K562 (cell line): ENCODE measurements at regions not wholly inside any gene's neighbourhood (a gene's known extent, or its start where the extent isn't known, plus 50 kb on each side); places are given as distances from the start of the nearest gene placed in this dataset.

ENCODE experiments used
- BACH1 ChIP-seq: fragments of 200-800 bp; sonication (Bioruptor generic); IDR thresholded peaks from 2 replicates; pipeline ENCODE4 v1.6.1; 2016; ENCODE audit warnings: missing genetic modification characterization, missing compliant biosample characterization
- CHCHD3 ChIP-seq: fragments of 250-450 bp; sonication (Bioruptor Pico); IDR thresholded peaks from 2 replicates; pipeline ENCODE4 v2.1.2; 2022; ENCODE audit warnings: mild to moderate bottlenecking
- GTF2E2 ChIP-seq: fragments of 200-800 bp; sonication (Bioruptor generic); IDR thresholded peaks from 2 replicates; pipeline ENCODE4 v1.6.1; 2016; ENCODE audit warnings: missing genetic modification characterization, missing compliant biosample characterization
- HMBOX1 ChIP-seq: sonication (generic); IDR thresholded peaks from 2 replicates; pipeline ENCODE4 v1.6.1; 2016
- JUNB ChIP-seq: fragments of 450-650 bp; formaldehyde crosslinking; conservative IDR thresholded peaks from 2 replicates; pipeline ENCODE4 v1.4.0; 2020; ENCODE audit warnings: mild to moderate bottlenecking
- MAFG ChIP-seq: fragments of 450-650 bp; conservative IDR thresholded peaks from 2 replicates; pipeline ENCODE4 v1.6.1; 2016; ENCODE audit warnings: missing genetic modification characterization, missing compliant biosample characterization
- MECOM ChIP-seq: fragments of 250-450 bp; sonication (Bioruptor Pico); IDR thresholded peaks from 2 replicates; pipeline ENCODE4 v1.8.0; 2022; ENCODE audit warnings: inconsistent platforms
- MEF2D ChIP-seq: conservative IDR thresholded peaks from 2 replicates; pipeline ENCODE4 v1.6.1; 2016; ENCODE audit warnings: low read depth, missing genetic modification characterization, missing compliant biosample characterization
- PBX2 ChIP-seq, 2 experiments: IDR thresholded peaks in 1 of 2; conservative IDR thresholded peaks in 1 of 2; 2 replicates each; pipeline ENCODE4 v1.6.1; 2016; ENCODE audit warnings: low read depth in 2 of 2, mild to moderate bottlenecking in 1 of 2, missing compliant biosample characterization in 1 of 2, missing genetic modification characterization in 1 of 2, moderate library complexity in 1 of 2
- PPARD ChIP-seq: fragments of 250-450 bp; sonication (Bioruptor Pico); IDR thresholded peaks from 2 replicates; pipeline ENCODE4 v1.8.0; 2022; ENCODE audit warnings: inconsistent platforms, mild to moderate bottlenecking, moderate library complexity
- SNAPC5 ChIP-seq: fragments of 250-450 bp; sonication (Bioruptor Pico); IDR thresholded peaks from 2 replicates; pipeline ENCODE4 v1.8.0; 2021; ENCODE audit warnings: moderate library complexity, mild to moderate bottlenecking, inconsistent platforms
- TRIM24 ChIP-seq, 2 experiments: fragments of 450-650 bp; IDR thresholded peaks; 2 replicates each; pipeline ENCODE4 v1.6.1; 2016
- ZBTB8A ChIP-seq: fragments of 450-650 bp; IDR thresholded peaks from 2 replicates; pipeline ENCODE4 v1.6.1; 2018; ENCODE audit warnings: mild to moderate bottlenecking, moderate library complexity; ENCODE audit not compliant: partially characterized antibody
- ZC3H4 ChIP-seq: sonication (generic); formaldehyde crosslinking; IDR thresholded peaks from 2 replicates; pipeline ENCODE4 v1.9.0; 2021; ENCODE audit warnings: missing genetic modification reagents, borderline replicate concordance
- ZFP30 ChIP-seq: fragments of 250-450 bp; sonication (Bioruptor Pico); IDR thresholded peaks from 2 replicates; pipeline ENCODE4 v1.8.0; 2022; ENCODE audit warnings: moderate library complexity, mild to moderate bottlenecking, inconsistent platforms, borderline replicate concordance
- ZNF197 ChIP-seq: fragments of 200-800 bp; sonication (Bioruptor generic); IDR thresholded peaks from 2 replicates; pipeline ENCODE4 v1.6.1; 2016; ENCODE audit warnings: low read depth, missing genetic modification characterization, missing compliant biosample characterization
- ZNF740 ChIP-seq, 3 experiments: fragments of 200-800 bp in 1 of 3; sonication (Bioruptor generic) in 1 of 3; sonication (generic) in 1 of 3; formaldehyde crosslinking in 1 of 3; IDR thresholded peaks; 2 replicates each; pipeline versions ENCODE4 v1.6.1 to v1.8.0; 2016 to 2022; ENCODE audit warnings: mild to moderate bottlenecking in 2 of 3, missing compliant biosample characterization in 2 of 3, missing genetic modification characterization in 2 of 3, missing genetic modification reagents in 1 of 3
- TF ChIP-seq, protein P1 (sequence below), 2 experiments: fragments of 450-650 bp; conservative IDR thresholded peaks; 2 replicates each; pipeline ENCODE4 v1.6.1; 2017; ENCODE audit warnings: mild to moderate bottlenecking in 2 of 2, moderate library complexity in 2 of 2
- TF ChIP-seq, protein P2 (sequence below): fragments of 450-650 bp; IDR thresholded peaks from 2 replicates; pipeline ENCODE4 v1.6.1; 2016; ENCODE audit warnings: missing biosample characterization, missing genetic modification characterization
- TF ChIP-seq, protein P3 (sequence below), 2 experiments: fragments of 450-650 bp in 1 of 2; sonication (generic) in 1 of 2; formaldehyde crosslinking; conservative IDR thresholded peaks; 2 replicates each; pipeline versions ENCODE4 v1.4.0 to v1.8.1; 2020 to 2022; ENCODE audit warnings: mild to moderate bottlenecking in 1 of 2, missing genetic modification reagents in 1 of 2

GRCh38 chr11:92083123-92083522 is 141.5 kb upstream of the FAT3 start (continued):
- TF ChIP-seq ZFP30 (CRISPR knock-in tag) (no peak), JUNB (no peak), ZC3H4 (CRISPR knock-in tag) (no peak), ZBTB8A (no peak), BACH1 (tag) (no peak), MECOM (peak; percentile 68; the same call in 1 of the 2 replicates), TRIM24 (IDR thresholded peaks at IDR 0.05) (peak in 1 of 2 experiments; percentile 7; a peak in 1 of 4 replicates), ZNF197 (CRISPR knock-in tag) (no peak), HMBOX1 (peak; percentile 59), MEF2D (no peak), MAFG (tag) (peak; percentile 21), PPARD (CRISPR knock-in tag) (no peak), SNAPC5 (CRISPR knock-in tag) (no peak), PBX2 (CRISPR knock-in tag; IDR thresholded peaks at IDR 0.05; ENCODE audit: low read depth) (no peak), PBX2 (tag; conservative IDR thresholded peaks at IDR 0.05; ENCODE audit: low read depth) (peak; percentile 89), CHCHD3 (CRISPR knock-in tag) (no peak), GTF2E2 (tag) (no peak), ZNF740 (CRISPR knock-in tag; IDR thresholded peaks at IDR 0.05) (no peak), ZNF740 (tag; IDR thresholded peaks at IDR 0.05) (no peak)
- TF ChIP-seq, protein P1, sequence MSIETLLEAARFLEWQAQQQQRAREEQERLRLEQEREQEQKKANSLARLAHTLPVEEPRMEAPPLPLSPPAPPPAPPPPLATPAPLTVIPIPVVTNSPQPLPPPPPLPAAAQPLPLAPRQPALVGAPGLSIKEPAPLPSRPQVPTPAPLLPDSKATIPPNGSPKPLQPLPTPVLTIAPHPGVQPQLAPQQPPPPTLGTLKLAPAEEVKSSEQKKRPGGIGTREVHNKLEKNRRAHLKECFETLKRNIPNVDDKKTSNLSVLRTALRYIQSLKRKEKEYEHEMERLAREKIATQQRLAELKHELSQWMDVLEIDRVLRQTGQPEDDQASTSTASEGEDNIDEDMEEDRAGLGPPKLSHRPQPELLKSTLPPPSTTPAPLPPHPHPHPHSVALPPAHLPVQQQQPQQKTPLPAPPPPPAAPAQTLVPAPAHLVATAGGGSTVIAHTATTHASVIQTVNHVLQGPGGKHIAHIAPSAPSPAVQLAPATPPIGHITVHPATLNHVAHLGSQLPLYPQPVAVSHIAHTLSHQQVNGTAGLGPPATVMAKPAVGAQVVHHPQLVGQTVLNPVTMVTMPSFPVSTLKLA (conservative IDR thresholded peaks at IDR 0.05): no peak
- TF ChIP-seq, protein P2, sequence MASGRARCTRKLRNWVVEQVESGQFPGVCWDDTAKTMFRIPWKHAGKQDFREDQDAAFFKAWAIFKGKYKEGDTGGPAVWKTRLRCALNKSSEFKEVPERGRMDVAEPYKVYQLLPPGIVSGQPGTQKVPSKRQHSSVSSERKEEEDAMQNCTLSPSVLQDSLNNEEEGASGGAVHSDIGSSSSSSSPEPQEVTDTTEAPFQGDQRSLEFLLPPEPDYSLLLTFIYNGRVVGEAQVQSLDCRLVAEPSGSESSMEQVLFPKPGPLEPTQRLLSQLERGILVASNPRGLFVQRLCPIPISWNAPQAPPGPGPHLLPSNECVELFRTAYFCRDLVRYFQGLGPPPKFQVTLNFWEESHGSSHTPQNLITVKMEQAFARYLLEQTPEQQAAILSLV: no peak
- TF ChIP-seq, protein P3, sequence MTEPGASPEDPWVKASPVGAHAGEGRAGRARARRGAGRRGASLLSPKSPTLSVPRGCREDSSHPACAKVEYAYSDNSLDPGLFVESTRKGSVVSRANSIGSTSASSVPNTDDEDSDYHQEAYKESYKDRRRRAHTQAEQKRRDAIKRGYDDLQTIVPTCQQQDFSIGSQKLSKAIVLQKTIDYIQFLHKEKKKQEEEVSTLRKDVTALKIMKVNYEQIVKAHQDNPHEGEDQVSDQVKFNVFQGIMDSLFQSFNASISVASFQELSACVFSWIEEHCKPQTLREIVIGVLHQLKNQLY (CRISPR knock-in tag; conservative IDR thresholded peaks at IDR 0.05): no peak
